Tibial nerve (tissue), 4 donors: ENCODE measurements at regions not wholly inside any gene's neighbourhood (a gene's known extent, or its start where the extent isn't known, plus 50 kb on each side); places are given as distances from the start of the nearest gene placed in this dataset. TPM values are rescaled to one million over a fixed set of nuclear protein-coding genes. Genes with fewer than 3 reads are reported as not detected.

Experiments
- DNase-seq, 2 donors: peaks; one replicate each; pipeline ENCODE4 v3.0.0-alpha.2; 2019; ENCODE audit warnings: low spot score in 2 of 2
- H3K27ac ChIP-seq, 4 donors: fragments of 200-600 bp; sonication (generic) in 3 of 4; one replicate each; pipeline ENCODE4 v1.5.1; 2017 to 2019; ENCODE audit warnings: mild to moderate bottlenecking in 1 of 4
- H3K27me3 ChIP-seq, 2 donors: fragments of 200-600 bp; sonication (generic) in 1 of 2; one replicate each; pipeline versions ENCODE4 v1.5.1 to v1.6.0; 2017 to 2019
- H3K36me3 ChIP-seq, 3 donors: fragments of 200-600 bp; sonication (generic); one replicate each; pipeline ENCODE4 v1.5.1; 2018 to 2019
- H3K4me1 ChIP-seq, 4 donors: fragments of 200-600 bp; sonication (generic) in 3 of 4; one replicate each; pipeline ENCODE4 v1.5.1; 2017 to 2019
- H3K4me3 ChIP-seq, 4 donors: fragments of 200-600 bp; sonication (generic) in 3 of 4; one replicate each; pipeline ENCODE4 v1.5.1; 2017 to 2019; ENCODE audit warnings: mild to moderate bottlenecking in 1 of 4, moderate library complexity in 1 of 4
- H3K9me3 ChIP-seq, 4 donors: fragments of 200-600 bp; sonication (generic) in 3 of 4; one replicate each; pipeline ENCODE4 v1.5.1; 2017 to 2019
- CTCF ChIP-seq, 5 experiments: fragments of 200-600 bp in 3 of 5; fragments of 450-650 bp in 2 of 5; sonication (generic) in 3 of 5; IDR thresholded peaks; one replicate each; pipeline ENCODE4 v1.5.1; 2016 to 2019; ENCODE audit warnings: antibody characterized with exemption in 5 of 5, mild to moderate bottlenecking in 3 of 5, moderate library complexity in 2 of 5
- EP300 ChIP-seq, 2 donors: sonication (generic); formaldehyde crosslinking; IDR thresholded peaks; one replicate each; pipeline ENCODE4 v1.6.1; 2017; ENCODE audit warnings: antibody characterized with exemption in 2 of 2, mild to moderate bottlenecking in 1 of 2
- POLR2A ChIP-seq, 2 donors: fragments of 450-650 bp; IDR thresholded peaks; one replicate each; pipeline ENCODE4 v1.6.1; 2017; ENCODE audit warnings: antibody characterized with exemption in 2 of 2, mild to moderate bottlenecking in 2 of 2, moderate library complexity in 2 of 2
- WGBS, 2 donors: methylation state at CpG; one replicate each; pipeline ENCODE4 v1.1.5; 2018; 5-methylcytosine and 5-hydroxymethylcytosine counted together
- small RNA-seq: library from RNA; depleted of rRNA; stranded (forward); fragments of <200 nt; gene quantifications from one replicate; pipeline ENCODE3, GENCODE V24; 2016

- Histone ChIP-seq H3K36me3 (no peaks in the 10 kb centered on the region), H3K27me3 (no peaks in the 10 kb centered on the region), H3K4me1 (no peaks in the 10 kb centered on the region), H3K9me3 (no peaks in the 10 kb centered on the region), H3K27ac (no peak overlapping the region), H3K4me3 (no peak overlapping the region)
- TF ChIP-seq CTCF (IDR thresholded peaks at IDR 0.05) (no peak), POLR2A (IDR thresholded peaks at IDR 0.05) (no peak), EP300 (IDR thresholded peaks at IDR 0.05) (no peak)
- WGBS, 2 donors: 83 to 93% methylated on average over 4 of the region's 4 CpGs
- no peak for DNase-seq
Measured at GRCh38 chr9:87446527-87446926, 51.1 kb upstream of the DAPK1 start.

GRCh38 chr9:87447547-87448432 lies 49.9 kb upstream of the DAPK1 start:
- H3K27ac ChIP-seq: no peak overlapping the region
- no peak for TF ChIP-seq POLR2A (IDR thresholded peaks at IDR 0.05)
- no peak for TF ChIP-seq EP300 (IDR thresholded peaks at IDR 0.05)
- no peak for TF ChIP-seq CTCF (IDR thresholded peaks at IDR 0.05)
- no peak overlapping the region for H3K4me3 ChIP-seq
- 63 to 72% methylated on average over 11 of the region's 11 CpGs for WGBS, 2 donors
- no peaks in the 10 kb centered on the region for H3K36me3 ChIP-seq
- no peaks in the 10 kb centered on the region for H3K9me3 ChIP-seq
- H3K4me1 ChIP-seq: no peaks in the 10 kb centered on the region
- DNase-seq: no peak
- H3K27me3 ChIP-seq: no peaks in the 10 kb centered on the region

Small RNA genes in the stretch of these regions (small RNA-seq; reads per million reads assigned to genes)
- gene AL353752.1 (not detected), gene RF00568 (not detected)
